Activated T-helper 1 cell treated with anti-CD3 and anti-CD28 coated beads, Interleukin-12 subunit alpha, Interleukin-12 subunit beta, Interleukin-2, Interleukin-4 antibody, amounts not matched to agents 30 ng/mL and 10 ng/mL and 1 ng/mL, durations not matched to agents 14 hours and 24 hours and 36 hours (primary cell): ENCODE measurements at regions not wholly inside any gene's neighbourhood (a gene's known extent, or its start where the extent isn't known, plus 50 kb on each side); places are given as distances from the start of the nearest gene placed in this dataset.
"Not testable (repeated sequence)": the region's sequence is repeated elsewhere in the genome, so short reads cannot be mapped to it uniquely, and the experiment has no call there.

Experiments
- DNase-seq: peaks from one replicate; pipeline ENCODE4 v3.0.0; 2021; ENCODE audit warnings: low spot score
- H3K27ac Mint-ChIP-seq: one replicate; pipeline ENCODE4 v1.8.0; 2021; ENCODE audit warnings: mild to moderate bottlenecking, mixed read lengths
- H3K27me3 Mint-ChIP-seq: one replicate; pipeline ENCODE4 v1.8.0; 2022; ENCODE audit warnings: mild to moderate bottlenecking, moderate library complexity, mixed read lengths; ENCODE audit not compliant: insufficient read depth
- H3K36me3 Mint-ChIP-seq: one replicate; pipeline ENCODE4 v1.8.0; 2021; ENCODE audit warnings: low read depth, mixed read lengths
- H3K4me1 Mint-ChIP-seq: one replicate; pipeline ENCODE4 v1.8.0; 2021; ENCODE audit warnings: low read depth, mixed read lengths
- H3K4me3 Mint-ChIP-seq: one replicate; pipeline ENCODE4 v1.8.0; 2021; ENCODE audit warnings: mild to moderate bottlenecking, moderate library complexity, mixed read lengths
- H3K9me3 Mint-ChIP-seq: one replicate; pipeline ENCODE4 v1.8.0; 2021; ENCODE audit warnings: mixed read lengths
- intact Hi-C: fragments of 100-400 bp; cut with micrococcal nuclease; formaldehyde crosslinking; loops from one replicate; pipeline ENCODE4 v1.15.1; 2024

DNA sequence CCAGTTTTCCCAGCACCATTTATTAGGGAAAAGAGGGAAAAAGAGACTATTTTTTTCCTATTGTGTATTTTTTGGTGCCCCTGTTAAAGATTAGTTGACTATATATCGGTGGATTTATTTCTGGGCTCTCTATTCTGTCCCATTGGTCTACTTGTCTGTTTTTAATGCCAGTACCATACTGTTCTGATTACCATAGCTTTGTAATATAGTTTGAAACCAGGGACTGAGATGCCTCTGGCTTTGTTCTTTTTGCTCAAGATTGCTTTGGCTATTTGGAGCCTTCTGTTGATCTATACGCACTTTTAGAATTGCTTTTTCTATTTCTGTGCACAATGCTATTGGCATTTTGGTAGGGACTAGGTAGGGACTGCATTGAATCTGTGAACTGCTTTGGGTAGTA, 151.7 kb downstream of the ADCYAP1 start:
- intact Hi-C loops, result no loop called here
- no peak for DNase-seq
- Mint-ChIP-seq H3K4me3 (no peak overlapping the region), H3K36me3 (no peaks in the 10 kb centered on the region), H3K9me3 (peaks cover 9% of the 10 kb centered on the region), H3K27me3 (no peaks in the 10 kb centered on the region), H3K27ac (no peak overlapping the region), H3K4me1 (no peaks in the 10 kb centered on the region)

DNA sequence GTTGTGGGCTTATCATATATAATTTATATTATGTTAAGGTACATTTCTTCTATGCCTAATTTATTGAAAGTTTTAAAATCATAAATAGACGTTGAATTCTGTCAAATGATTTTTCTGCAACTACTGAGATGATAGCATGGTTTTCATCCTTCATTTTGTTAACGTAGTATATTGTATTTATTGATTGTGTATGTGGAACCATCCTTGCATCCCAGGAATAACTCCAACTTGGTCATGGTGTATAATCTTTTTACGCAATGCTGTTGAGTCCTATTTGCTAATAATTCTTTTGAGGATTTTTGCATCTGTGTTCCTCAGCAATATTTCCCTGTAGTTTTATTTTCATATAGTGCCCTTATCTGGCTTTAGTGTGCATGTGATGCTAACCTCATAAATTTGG, 152.7 kb downstream of the ADCYAP1 start:
- H3K27me3 Mint-ChIP-seq, result no peaks in the 10 kb centered on the region
- no peak overlapping the region for H3K27ac Mint-ChIP-seq
- no peaks in the 10 kb centered on the region for H3K4me1 Mint-ChIP-seq
- peaks cover 9% of the 10 kb centered on the region for H3K9me3 Mint-ChIP-seq
- H3K36me3 Mint-ChIP-seq, result no peaks in the 10 kb centered on the region
- intact Hi-C loops, result no loop called here
- DNase-seq, result no peak
- H3K4me3 Mint-ChIP-seq, result no peak overlapping the region

DNA sequence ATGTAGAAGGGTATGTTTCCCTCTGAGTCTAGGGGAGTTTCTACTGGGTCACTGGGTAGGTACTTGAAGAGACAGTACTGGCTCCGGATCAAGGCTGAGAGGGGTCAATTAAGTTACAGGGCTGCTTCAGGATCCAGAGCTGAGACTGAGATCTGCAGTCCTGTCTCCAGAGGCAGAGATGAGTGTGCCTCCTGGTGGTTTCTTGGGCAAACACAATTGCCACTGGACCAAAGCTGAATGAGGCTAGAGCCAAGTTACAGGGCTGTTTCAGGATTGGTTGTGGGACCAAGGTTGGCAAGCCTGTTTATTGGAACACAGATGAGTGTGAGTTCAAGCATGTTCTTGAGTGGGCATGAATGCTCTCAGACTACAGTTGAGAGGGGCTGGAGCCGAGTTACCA, 157.9 kb downstream of the ADCYAP1 start:
- Mint-ChIP-seq H3K36me3 (no peaks in the 10 kb centered on the region), H3K27ac (no peak overlapping the region), H3K27me3 (no peaks in the 10 kb centered on the region), H3K4me1 (no peaks in the 10 kb centered on the region), H3K9me3 (peaks cover 9% of the 10 kb centered on the region), H3K4me3 (no peak overlapping the region)
- intact Hi-C loops, result no loop called here
- no peak for DNase-seq

GRCh38 chr18:1075322-1075721, 170.7 kb downstream of the ADCYAP1 start:
- no peak overlapping the region for H3K4me3 Mint-ChIP-seq
- DNase-seq, result no peak
- H3K9me3 Mint-ChIP-seq, result no peaks in the 10 kb centered on the region
- no peaks in the 10 kb centered on the region for H3K27me3 Mint-ChIP-seq
- intact Hi-C loops, result no loop called here
- H3K4me1 Mint-ChIP-seq, result no peaks in the 10 kb centered on the region
- no peaks in the 10 kb centered on the region for H3K36me3 Mint-ChIP-seq
- H3K27ac Mint-ChIP-seq, result no peak overlapping the region

DNA sequence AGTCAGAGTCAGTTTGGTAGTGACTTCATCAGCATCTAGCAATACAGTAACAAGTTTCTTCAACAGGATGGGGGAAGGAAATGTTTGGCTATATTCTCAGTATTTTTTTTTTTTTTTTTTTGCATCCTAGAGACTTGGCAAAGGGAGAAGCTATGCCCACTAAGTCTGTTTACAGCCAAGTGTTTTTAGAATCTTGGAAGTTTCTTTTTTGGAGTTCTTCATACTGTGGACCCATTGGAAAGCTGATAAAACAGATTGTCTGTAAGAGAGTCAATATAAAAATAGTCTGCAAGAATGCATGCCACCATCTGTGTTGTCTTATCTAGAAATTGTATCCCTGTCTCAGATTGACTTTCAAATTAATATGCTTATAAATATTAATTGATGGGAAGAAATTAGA, 171.2 kb downstream of the ADCYAP1 start:
- no peak overlapping the region for H3K27ac Mint-ChIP-seq
- H3K36me3 Mint-ChIP-seq, result no peaks in the 10 kb centered on the region

DNA sequence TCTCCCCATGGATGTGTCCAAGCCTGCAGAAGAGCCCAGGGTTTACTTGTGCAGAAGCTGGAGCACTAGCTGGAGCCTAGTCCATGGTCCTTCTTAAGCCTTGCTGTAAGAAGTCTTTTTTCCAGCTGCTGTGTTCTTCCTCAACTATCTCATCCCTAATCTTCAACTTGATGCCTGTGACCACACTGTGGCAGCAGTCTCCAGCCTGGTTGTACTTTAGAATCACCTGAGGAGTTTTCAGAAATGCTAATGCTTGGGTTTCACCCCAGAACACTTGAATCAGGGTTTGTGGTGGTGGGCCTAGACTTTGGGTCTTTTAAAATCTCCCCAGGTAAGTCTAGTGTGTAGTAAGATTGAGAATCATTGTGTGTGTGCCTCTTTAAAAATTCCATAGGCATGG, 173.6 kb downstream of the ADCYAP1 start:
- H3K4me1 Mint-ChIP-seq, result no peaks in the 10 kb centered on the region
- no peaks in the 10 kb centered on the region for H3K9me3 Mint-ChIP-seq
- no peak overlapping the region for H3K4me3 Mint-ChIP-seq
- no peak for DNase-seq
- H3K27me3 Mint-ChIP-seq, result no peaks in the 10 kb centered on the region
- intact Hi-C loops, result no loop called here
- H3K27ac Mint-ChIP-seq, result no peak overlapping the region
- H3K36me3 Mint-ChIP-seq, result no peaks in the 10 kb centered on the region

More for the DNA sequence above, 171.2 kb downstream of the ADCYAP1 start:
- DNase-seq, result no peak
- no peaks in the 10 kb centered on the region for H3K27me3 Mint-ChIP-seq
- no peaks in the 10 kb centered on the region for H3K4me1 Mint-ChIP-seq
- no peaks in the 10 kb centered on the region for H3K9me3 Mint-ChIP-seq
- no peak overlapping the region for H3K4me3 Mint-ChIP-seq
- intact Hi-C loops, result no loop called here

DNA sequence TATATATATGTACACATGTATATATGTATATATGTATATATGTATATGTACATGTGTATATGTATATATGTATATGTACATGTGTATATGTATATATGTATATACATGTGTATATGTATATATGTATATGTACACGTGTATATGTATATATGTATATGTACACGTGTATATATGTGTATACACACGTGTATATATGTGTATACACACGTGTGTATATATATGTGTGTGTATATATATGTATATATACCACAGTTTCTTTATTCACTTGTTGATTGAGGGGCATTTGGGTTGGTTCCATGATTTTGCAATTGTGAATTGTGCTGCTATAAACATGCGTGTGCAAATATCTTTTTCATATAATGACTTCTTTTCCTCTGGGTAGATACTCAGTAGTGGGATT, 179.0 kb downstream of the ADCYAP1 start:
- H3K9me3 Mint-ChIP-seq, DNase-seq, H3K36me3 Mint-ChIP-seq, H3K27me3 Mint-ChIP-seq, intact Hi-C loops, H3K4me1 Mint-ChIP-seq, H3K4me3 Mint-ChIP-seq, H3K27ac Mint-ChIP-seq: not testable (repeated sequence)

- no peaks in the 10 kb centered on the region for H3K4me1 Mint-ChIP-seq
- no peak overlapping the region for H3K4me3 Mint-ChIP-seq
- DNase-seq, result no peak
- peaks cover 11% of the 10 kb centered on the region for H3K9me3 Mint-ChIP-seq
- H3K36me3 Mint-ChIP-seq, result no peaks in the 10 kb centered on the region
- H3K27ac Mint-ChIP-seq, result no peak overlapping the region
- H3K27me3 Mint-ChIP-seq, result no peaks in the 10 kb centered on the region
- intact Hi-C loops, result no loop called here
Measured at GRCh38 chr18:1090758-1091157, 186.1 kb downstream of the ADCYAP1 start.

DNA sequence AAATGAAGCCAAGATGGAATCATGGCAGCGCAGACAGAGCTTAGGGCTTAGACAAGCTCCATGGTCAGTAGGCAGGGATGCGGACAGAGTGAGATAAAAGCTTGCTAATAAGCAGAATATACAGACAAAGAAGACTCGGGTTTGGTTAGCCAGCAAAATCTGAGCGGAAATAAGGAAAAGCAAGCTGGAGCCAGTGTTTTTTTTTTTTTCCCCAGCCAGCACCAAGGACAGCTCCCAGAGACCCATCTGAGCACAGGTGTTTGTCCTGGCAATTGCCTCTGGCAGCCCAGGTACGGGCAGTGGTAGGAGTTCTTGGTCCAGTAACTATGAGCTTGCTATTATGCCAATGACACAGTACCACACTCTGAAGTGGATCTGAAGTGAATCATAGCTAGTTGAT, 187.6 kb downstream of the ADCYAP1 start:
- Mint-ChIP-seq H3K27me3 (no peaks in the 10 kb centered on the region), H3K36me3 (no peaks in the 10 kb centered on the region), H3K9me3 (peaks cover 10% of the 10 kb centered on the region), H3K27ac (no peak overlapping the region), H3K4me3 (no peak overlapping the region), H3K4me1 (no peaks in the 10 kb centered on the region)
- DNase-seq, result no peak
- intact Hi-C loops, result no loop called here

DNA sequence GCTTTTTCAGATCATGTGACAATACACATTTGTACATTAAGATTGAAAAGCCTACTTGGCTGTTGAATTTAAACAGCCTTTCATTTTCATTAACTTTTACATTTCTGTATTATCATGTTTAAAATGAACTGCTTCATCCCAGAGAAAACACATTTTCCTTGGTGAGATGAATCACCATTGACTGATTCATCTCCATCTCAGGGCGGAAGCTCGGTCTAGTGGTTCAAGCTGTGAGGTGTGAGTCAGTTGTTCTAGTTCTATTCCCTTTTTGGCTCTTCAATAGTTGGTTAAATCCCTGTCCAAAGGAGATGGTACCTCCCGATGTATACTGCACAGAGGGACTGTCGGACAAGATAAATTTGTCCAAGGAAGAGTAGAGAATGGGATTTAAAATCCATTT, 189.7 kb downstream of the ADCYAP1 start:
- H3K36me3 Mint-ChIP-seq, result no peaks in the 10 kb centered on the region
- H3K27me3 Mint-ChIP-seq, result no peaks in the 10 kb centered on the region
- H3K4me1 Mint-ChIP-seq, result no peaks in the 10 kb centered on the region
- no peak overlapping the region for H3K27ac Mint-ChIP-seq
- H3K4me3 Mint-ChIP-seq, result no peak overlapping the region
- intact Hi-C loops, result no loop called here
- peaks cover 13% of the 10 kb centered on the region for H3K9me3 Mint-ChIP-seq
- DNase-seq, result no peak

DNA sequence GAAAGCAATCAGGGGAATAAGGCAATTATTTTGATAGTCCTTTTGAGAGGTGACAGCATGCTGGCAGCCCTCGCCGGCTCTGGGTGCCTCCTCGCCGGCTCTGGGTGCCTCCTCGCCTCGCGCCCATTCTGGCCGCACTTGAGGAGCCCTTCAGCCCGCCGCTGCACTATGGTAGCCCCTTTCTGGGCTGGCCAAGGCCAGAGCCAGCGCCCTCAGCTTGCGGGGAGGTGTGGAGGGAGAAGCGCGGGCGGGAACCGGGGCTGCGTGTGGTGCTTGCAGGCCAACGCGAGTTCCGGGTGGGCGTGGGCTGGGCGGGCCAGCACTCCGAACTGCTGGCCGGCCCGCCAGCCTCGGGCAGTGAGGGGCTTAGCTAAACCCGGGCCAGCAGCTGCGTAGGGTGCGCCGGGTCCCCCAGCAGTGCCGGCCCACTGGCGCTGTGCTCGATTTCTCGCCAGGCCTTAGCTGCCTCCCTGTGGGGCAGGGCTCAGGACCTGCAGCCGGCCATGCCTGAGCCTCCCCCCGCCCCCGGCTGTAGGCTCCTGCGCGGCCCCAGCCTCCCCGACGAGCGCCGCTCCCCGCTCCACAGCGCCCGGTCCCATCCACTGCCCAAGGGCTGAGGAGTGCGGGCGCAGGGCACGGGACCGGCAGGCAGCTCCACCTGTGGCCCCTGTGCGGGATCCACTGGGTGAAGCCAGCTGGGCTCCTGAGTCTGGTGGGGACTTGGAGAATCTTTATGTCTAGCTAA, 193.5 kb downstream of the ADCYAP1 start:
- H3K27me3 Mint-ChIP-seq, H3K4me3 Mint-ChIP-seq, H3K27ac Mint-ChIP-seq, intact Hi-C loops, DNase-seq, H3K36me3 Mint-ChIP-seq, H3K4me1 Mint-ChIP-seq: not testable (repeated sequence)
- H3K9me3 Mint-ChIP-seq, result peaks cover 17% of the 10 kb centered on the region

DNA sequence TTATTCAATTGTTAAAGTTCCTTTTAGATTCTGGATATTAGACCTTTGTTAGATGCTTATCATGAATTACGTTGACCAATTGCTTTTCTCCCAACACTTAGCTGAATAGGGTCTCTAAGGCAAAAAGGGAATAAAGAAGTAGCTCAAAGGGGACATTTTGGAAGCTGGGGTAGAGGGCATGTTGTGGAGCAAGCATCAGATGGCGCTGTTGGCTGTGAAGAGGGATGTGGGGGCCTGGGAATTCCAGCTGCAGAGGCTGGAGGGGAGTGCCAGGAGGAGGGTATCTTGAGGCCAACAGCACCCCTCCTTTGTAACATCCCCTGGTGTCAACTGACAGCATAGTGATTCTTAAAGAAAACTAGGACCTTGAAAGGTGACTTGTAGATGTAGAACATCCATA, 198.2 kb downstream of the ADCYAP1 start:
- Mint-ChIP-seq H3K4me3 (no peak overlapping the region), H3K27me3 (no peaks in the 10 kb centered on the region), H3K27ac (no peak overlapping the region), H3K9me3 (peaks cover 9% of the 10 kb centered on the region), H3K36me3 (no peaks in the 10 kb centered on the region), H3K4me1 (no peaks in the 10 kb centered on the region)
- no peak for DNase-seq
- intact Hi-C loops, result no loop called here

DNA sequence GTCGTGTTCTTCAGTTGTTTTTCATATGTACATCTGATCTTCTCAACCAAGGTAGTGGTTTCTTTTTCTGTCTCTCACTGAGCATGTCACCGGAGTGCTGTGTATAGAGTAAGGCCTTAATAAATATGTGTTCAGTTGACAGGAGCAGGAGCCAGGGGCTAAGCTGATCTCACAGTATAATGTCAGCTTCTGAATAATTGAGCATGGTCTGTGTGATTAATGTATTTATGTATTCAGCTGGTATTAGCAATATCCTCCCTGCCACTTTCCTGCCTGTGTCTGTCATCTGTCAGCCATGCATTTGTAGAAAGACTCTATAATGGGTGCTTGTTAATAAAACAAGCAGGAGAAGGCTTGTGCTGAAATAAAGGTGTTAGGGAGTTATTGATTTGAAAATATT, 198.9 kb downstream of the ADCYAP1 start:
- peaks cover 9% of the 10 kb centered on the region for H3K9me3 Mint-ChIP-seq
- H3K27ac Mint-ChIP-seq, result no peak overlapping the region
- H3K4me3 Mint-ChIP-seq, result no peak overlapping the region
- H3K4me1 Mint-ChIP-seq, result no peaks in the 10 kb centered on the region
- DNase-seq, result no peak
- intact Hi-C loops, result no loop called here
- no peaks in the 10 kb centered on the region for H3K36me3 Mint-ChIP-seq
- H3K27me3 Mint-ChIP-seq, result no peaks in the 10 kb centered on the region
